ENCODE measurements at regions not wholly inside any gene's neighbourhood (a gene's known extent, or its start where the extent isn't known, plus 50 kb on each side); places are given as distances from the start of the nearest gene placed in this dataset.

- no peak for TF ChIP-seq CTCF (IDR thresholded peaks at IDR 0.05)
- Mint-ChIP-seq H3K27ac (no peak overlapping the region), H3K9me3 (peaks cover 63% of the 10 kb centered on the region), H3K36me3 (ENCODE audit: low read depth) (peaks cover 12% of the 10 kb centered on the region), H3K27me3 (ENCODE audit: insufficient read depth) (no peaks in the 10 kb centered on the region; the same call in 1 of the 2 replicates), H3K4me3 (no peak overlapping the region), H3K4me1 (ENCODE audit: low read depth) (no peaks in the 10 kb centered on the region)
- DNase-seq = no peak
Measured at GRCh38 chr22:49011769-49012648, 815.7 kb downstream of the BRD1 start.

GRCh38 chr22:49011379-49011768 lies 816.3 kb downstream of the BRD1 start:
- TF ChIP-seq CTCF (IDR thresholded peaks at IDR 0.05) = no peak
- Mint-ChIP-seq H3K27me3 (ENCODE audit: insufficient read depth) (no peaks in the 10 kb centered on the region; the same call in 1 of the 2 replicates), H3K27ac (no peak overlapping the region), H3K4me1 (ENCODE audit: low read depth) (no peaks in the 10 kb centered on the region), H3K4me3 (no peak overlapping the region), H3K9me3 (peaks cover 64% of the 10 kb centered on the region), H3K36me3 (ENCODE audit: low read depth) (peaks cover 12% of the 10 kb centered on the region)
- no peak for DNase-seq

GRCh38 chr22:49010901-49011300 lies 816.8 kb downstream of the BRD1 start:
- DNase-seq = no peak
- H3K27me3 Mint-ChIP-seq (ENCODE audit: insufficient read depth) = no peaks in the 10 kb centered on the region; the same call in 1 of the 2 replicates
- peaks cover 12% of the 10 kb centered on the region for H3K36me3 Mint-ChIP-seq (ENCODE audit: low read depth)
- no peak overlapping the region for H3K27ac Mint-ChIP-seq
- H3K4me3 Mint-ChIP-seq = no peak overlapping the region
- H3K4me1 Mint-ChIP-seq (ENCODE audit: low read depth) = no peaks in the 10 kb centered on the region
- no peak for TF ChIP-seq CTCF (IDR thresholded peaks at IDR 0.05)
- H3K9me3 Mint-ChIP-seq = peaks cover 64% of the 10 kb centered on the region

GRCh38 chr22:49010070-49010863 lies 817.4 kb downstream of the BRD1 start:
- no peaks in the 10 kb centered on the region for H3K4me1 Mint-ChIP-seq (ENCODE audit: low read depth)
- H3K27me3 Mint-ChIP-seq (ENCODE audit: insufficient read depth) = no peaks in the 10 kb centered on the region; the same call in 1 of the 2 replicates
- H3K27ac Mint-ChIP-seq = no peak overlapping the region
- no peak for DNase-seq
- no peak overlapping the region for H3K4me3 Mint-ChIP-seq
- TF ChIP-seq CTCF (IDR thresholded peaks at IDR 0.05) = no peak
- peaks cover 17% of the 10 kb centered on the region for H3K36me3 Mint-ChIP-seq (ENCODE audit: low read depth)
- H3K9me3 Mint-ChIP-seq = peaks cover 67% of the 10 kb centered on the region

- H3K27me3 Mint-ChIP-seq (ENCODE audit: insufficient read depth) = no peaks in the 10 kb centered on the region; the same call in 1 of the 2 replicates
- DNase-seq = no peak
- no peaks in the 10 kb centered on the region for H3K4me1 Mint-ChIP-seq (ENCODE audit: low read depth)
- H3K27ac Mint-ChIP-seq = no peak overlapping the region
- H3K36me3 Mint-ChIP-seq (ENCODE audit: low read depth) = peaks cover 24% of the 10 kb centered on the region
- peaks cover 70% of the 10 kb centered on the region for H3K9me3 Mint-ChIP-seq
- H3K4me3 Mint-ChIP-seq = no peak overlapping the region
- no peak for TF ChIP-seq CTCF (IDR thresholded peaks at IDR 0.05)
Measured at GRCh38 chr22:49009359-49010063, 818.2 kb downstream of the BRD1 start.
